ENCODE measurements at regions not wholly inside any gene's neighbourhood (a gene's known extent, or its start where the extent isn't known, plus 50 kb on each side); places are given as distances from the start of the nearest gene placed in this dataset.

DNA sequence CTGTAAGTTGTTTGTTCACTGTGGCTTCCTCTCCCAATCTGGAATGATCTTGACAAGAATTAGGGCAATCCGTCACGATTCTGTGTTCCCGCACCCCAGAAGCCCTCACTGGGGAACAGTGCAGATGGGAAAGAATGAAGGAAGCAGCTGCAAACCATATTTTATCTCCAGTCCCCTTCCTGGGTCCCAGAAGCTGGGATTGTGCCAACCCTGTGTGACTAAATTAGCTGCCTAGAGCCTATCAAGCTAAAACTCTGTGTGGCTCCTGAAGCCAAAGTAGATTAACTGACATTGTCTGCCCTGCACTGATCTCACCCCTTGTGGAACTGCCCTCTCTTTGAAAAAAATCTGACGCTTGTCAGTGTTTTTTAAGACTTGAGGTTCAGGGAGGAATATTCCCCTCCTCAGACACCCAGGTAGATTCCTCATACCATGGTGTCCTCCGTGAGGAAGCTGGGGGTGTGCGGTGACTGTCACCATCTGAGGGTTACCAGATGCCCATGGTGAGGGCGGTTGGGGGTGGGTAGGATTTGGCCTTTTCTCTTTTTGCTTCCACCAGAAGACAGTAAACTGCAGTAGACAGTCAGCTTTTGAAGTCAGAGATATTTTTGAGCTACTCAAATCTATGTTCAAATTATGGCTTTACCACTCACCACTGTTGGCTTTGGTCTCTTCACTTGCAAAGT is 358.3 kb upstream of the TPM1 start:
- no peak for TF ChIP-seq EZH2 (IDR thresholded peaks at IDR 0.05; ENCODE audit: low read length)
- TF ChIP-seq, protein P1, sequence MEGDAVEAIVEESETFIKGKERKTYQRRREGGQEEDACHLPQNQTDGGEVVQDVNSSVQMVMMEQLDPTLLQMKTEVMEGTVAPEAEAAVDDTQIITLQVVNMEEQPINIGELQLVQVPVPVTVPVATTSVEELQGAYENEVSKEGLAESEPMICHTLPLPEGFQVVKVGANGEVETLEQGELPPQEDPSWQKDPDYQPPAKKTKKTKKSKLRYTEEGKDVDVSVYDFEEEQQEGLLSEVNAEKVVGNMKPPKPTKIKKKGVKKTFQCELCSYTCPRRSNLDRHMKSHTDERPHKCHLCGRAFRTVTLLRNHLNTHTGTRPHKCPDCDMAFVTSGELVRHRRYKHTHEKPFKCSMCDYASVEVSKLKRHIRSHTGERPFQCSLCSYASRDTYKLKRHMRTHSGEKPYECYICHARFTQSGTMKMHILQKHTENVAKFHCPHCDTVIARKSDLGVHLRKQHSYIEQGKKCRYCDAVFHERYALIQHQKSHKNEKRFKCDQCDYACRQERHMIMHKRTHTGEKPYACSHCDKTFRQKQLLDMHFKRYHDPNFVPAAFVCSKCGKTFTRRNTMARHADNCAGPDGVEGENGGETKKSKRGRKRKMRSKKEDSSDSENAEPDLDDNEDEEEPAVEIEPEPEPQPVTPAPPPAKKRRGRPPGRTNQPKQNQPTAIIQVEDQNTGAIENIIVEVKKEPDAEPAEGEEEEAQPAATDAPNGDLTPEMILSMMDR (optimal IDR thresholded peaks at IDR 0.05 in 1 of 3, IDR thresholded peaks at IDR 0.05 in 1 of 3, conservative IDR thresholded peaks at IDR 0.05 in 1 of 3; ENCODE audit: extremely low read depth in 1 of 3, insufficient read depth in 2 of 3, low read length in 3 of 3), result no peak
- H3K27me3 ChIP-seq (ENCODE audit: control insufficient read depth, extremely low read depth, insufficient read depth, low read length), result no peaks in the 10 kb centered on the region
- no peaks in the 10 kb centered on the region for H3K36me3 ChIP-seq (ENCODE audit: control insufficient read depth in 2 of 2, extremely low read depth in 1 of 2, insufficient read depth in 2 of 2, low read length in 2 of 2)
- no peaks in the 10 kb centered on the region for H4K20me1 ChIP-seq (ENCODE audit: control insufficient read depth, extremely low read depth, insufficient read depth, low read length)
- no peak overlapping the region for H3K9ac ChIP-seq (ENCODE audit: control insufficient read depth, extremely low read depth, insufficient read depth, low read length)
- H3K79me2 ChIP-seq (ENCODE audit: control insufficient read depth, insufficient read depth, low read length), result no peaks in the 10 kb centered on the region
- no peaks in the 10 kb centered on the region for H3K9me3 ChIP-seq (ENCODE audit: control insufficient read depth, low read depth, low read length)
- no peak overlapping the region for H3K4me2 ChIP-seq (ENCODE audit: control insufficient read depth, extremely low read depth, insufficient read depth, low read depth, low read length)
- H3K4me1 ChIP-seq (ENCODE audit: control insufficient read depth, extremely low read depth, insufficient read depth, low read length), result no peaks in the 10 kb centered on the region
- FAIRE-seq (no peak), DNase-seq (ENCODE audit: low read depth, low spot score) (no peak)
- dilution Hi-C loops (cut with MboI; ENCODE audit: extremely low pct_ligation_motif_present, low sequenced_read_pairs), result no loop called here
- no peak overlapping the region for H3K4me3 ChIP-seq (ENCODE audit: control insufficient read depth in 2 of 3, extremely low read depth in 1 of 3, insufficient read depth in 2 of 3, low read depth in 1 of 3, low read length in 3 of 3)
- H3K27ac ChIP-seq (ENCODE audit: control insufficient read depth, insufficient read depth, low read length), result no peak overlapping the region
- no peaks in the 10 kb centered on the region for H3K9me1 ChIP-seq (ENCODE audit: control insufficient read depth, extremely low read depth, insufficient read depth, low read length)
- no peak overlapping the region for H2AFZ ChIP-seq (ENCODE audit: control insufficient read depth, low read length)

DNA sequence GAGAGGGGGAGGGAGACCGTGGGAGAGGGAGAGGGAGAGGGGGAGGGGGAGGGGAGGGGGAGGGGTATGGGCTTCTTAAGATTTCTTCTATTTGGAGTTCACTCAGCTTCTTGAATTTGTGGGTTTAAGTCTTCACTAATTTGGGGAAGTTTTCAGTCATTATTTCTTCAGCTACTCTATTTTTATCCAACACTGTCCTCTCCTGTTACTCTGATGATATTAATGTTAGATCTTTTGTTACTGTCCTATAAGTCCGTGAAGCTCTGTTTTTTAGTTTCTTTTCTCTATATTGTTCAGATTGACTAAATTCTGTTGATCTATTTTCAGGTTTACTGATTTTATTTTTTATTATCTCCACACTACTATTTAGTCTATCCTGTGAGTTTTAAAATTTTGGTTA is 351.5 kb upstream of the TPM1 start:
- Histone ChIP-seq H3K36me3 (ENCODE audit: control insufficient read depth in 2 of 2, extremely low read depth in 1 of 2, insufficient read depth in 2 of 2, low read length in 2 of 2) (no peaks in the 10 kb centered on the region), H3K9me1 (ENCODE audit: control insufficient read depth, extremely low read depth, insufficient read depth, low read length) (no peaks in the 10 kb centered on the region), H3K4me1 (ENCODE audit: control insufficient read depth, extremely low read depth, insufficient read depth, low read length) (no peaks in the 10 kb centered on the region), H3K9me3 (ENCODE audit: control insufficient read depth, low read depth, low read length) (no peaks in the 10 kb centered on the region), H4K20me1 (ENCODE audit: control insufficient read depth, extremely low read depth, insufficient read depth, low read length) (no peaks in the 10 kb centered on the region), H2AFZ (ENCODE audit: control insufficient read depth, low read length) (no peak overlapping the region), H3K4me2 (ENCODE audit: control insufficient read depth, extremely low read depth, insufficient read depth, low read depth, low read length) (no peak overlapping the region), H3K27me3 (ENCODE audit: control insufficient read depth, extremely low read depth, insufficient read depth, low read length) (no peaks in the 10 kb centered on the region), H3K9ac (ENCODE audit: control insufficient read depth, extremely low read depth, insufficient read depth, low read length) (no peak overlapping the region), H3K4me3 (ENCODE audit: control insufficient read depth in 2 of 3, extremely low read depth in 1 of 3, insufficient read depth in 2 of 3, low read depth in 1 of 3, low read length in 3 of 3) (no peak overlapping the region), H3K27ac (ENCODE audit: control insufficient read depth, insufficient read depth, low read length) (no peak overlapping the region), H3K79me2 (ENCODE audit: control insufficient read depth, insufficient read depth, low read length) (no peaks in the 10 kb centered on the region)
- FAIRE-seq, result no peak
- TF ChIP-seq EZH2 (IDR thresholded peaks at IDR 0.05; ENCODE audit: low read length), result no peak
- TF ChIP-seq, protein P1 (optimal IDR thresholded peaks at IDR 0.05 in 1 of 3, IDR thresholded peaks at IDR 0.05 in 1 of 3, conservative IDR thresholded peaks at IDR 0.05 in 1 of 3; ENCODE audit: extremely low read depth in 1 of 3, insufficient read depth in 2 of 3, low read length in 3 of 3), result no peak
- no peak for DNase-seq (ENCODE audit: low read depth, low spot score)
- dilution Hi-C loops (cut with MboI; ENCODE audit: extremely low pct_ligation_motif_present, low sequenced_read_pairs), result no loop called here

Measured in keratinocyte (primary cell).